Erythroblast (primary cell): ENCODE measurements at regions not wholly inside any gene's neighbourhood (a gene's known extent, or its start where the extent isn't known, plus 50 kb on each side); places are given as distances from the start of the nearest gene placed in this dataset.

Experiments used
- GATA1 ChIP-seq: IDR thresholded peaks from 2 replicates; pipeline ENCODE4 v1.6.1; 2011; ENCODE audit warnings: low read depth, mild to moderate bottlenecking, control low read depth, low read length, moderate library complexity
- POLR2A ChIP-seq: IDR thresholded peaks from 2 replicates; pipeline ENCODE4 v1.6.1; 2011; ENCODE audit warnings: mild to moderate bottlenecking, low read length

GRCh38 chrY:19578281-19578874, 166.1 kb downstream of the KDM5D start:
- TF ChIP-seq POLR2A (no peak), GATA1 (no peak)
